ENCODE measurements at regions not wholly inside any gene's neighbourhood (a gene's known extent, or its start where the extent isn't known, plus 50 kb on each side); places are given as distances from the start of the nearest gene placed in this dataset.
A peak's percentile ranks its signal among the peaks of the same experiment; 100 is the strongest.

GRCh38 chr6:88558981-88559380 lies 392.8 kb upstream of the CNR1 start:
- no peak for DNase-seq

- DNase-seq: no peak
Observed at GRCh38 chr6:88556663-88557062, 390.5 kb upstream of the CNR1 start.

GRCh38 chr6:88548891-88549505 lies 382.9 kb upstream of the CNR1 start:
- no peak for DNase-seq

- no peak for DNase-seq
Observed at GRCh38 chr6:88547768-88548167, 381.6 kb upstream of the CNR1 start.

- no peak for DNase-seq
Observed at GRCh38 chr6:88545991-88546390, 379.8 kb upstream of the CNR1 start.

GRCh38 chr6:88544986-88545612 lies 379.0 kb upstream of the CNR1 start:
- DNase-seq: no peak

- no peak for DNase-seq
Observed at GRCh38 chr6:88539295-88539764, 373.2 kb upstream of the CNR1 start.

GRCh38 chr6:88538840-88539239 lies 372.7 kb upstream of the CNR1 start:
- DNase-seq: no peak

- DNase-seq: no peak
Observed at GRCh38 chr6:88538130-88538706, 372.1 kb upstream of the CNR1 start.

GRCh38 chr6:88536071-88536625 lies 370.0 kb upstream of the CNR1 start:
- DNase-seq: no peak

GRCh38 chr6:88535306-88535705 lies 369.2 kb upstream of the CNR1 start:
- peak; percentile 1 to 23 for DNase-seq

GRCh38 chr6:88532241-88532860 lies 366.2 kb upstream of the CNR1 start:
- no peak for DNase-seq

- no peak for DNase-seq
Observed at GRCh38 chr6:88529726-88530125, 363.6 kb upstream of the CNR1 start.

- DNase-seq: no peak
Observed at GRCh38 chr6:88520445-88520844, 354.3 kb upstream of the CNR1 start.

GRCh38 chr6:88520017-88520338 lies 353.8 kb upstream of the CNR1 start:
- no peak for DNase-seq

GRCh38 chr6:88519301-88520016 lies 353.3 kb upstream of the CNR1 start:
- DNase-seq: no peak

GRCh38 chr6:88517737-88518136 lies 351.6 kb upstream of the CNR1 start:
- DNase-seq: no peak

- no peak for DNase-seq
Observed at GRCh38 chr6:88513920-88514319, 347.8 kb upstream of the CNR1 start.

- DNase-seq: peak; percentile 27 to 81
Observed at GRCh38 chr6:88513471-88513870, 347.3 kb upstream of the CNR1 start.

- DNase-seq: no peak
Observed at GRCh38 chr6:88512951-88513350, 346.8 kb upstream of the CNR1 start.

- DNase-seq: no peak
Observed at GRCh38 chr6:88502391-88502790, 336.2 kb upstream of the CNR1 start.

- DNase-seq: no peak
Observed at GRCh38 chr6:88499845-88500699, 333.9 kb upstream of the CNR1 start.

All from inflammatory macrophage treated with lipopolysaccharide for 1 hour (primary cell).